Stimulated activated naive B cell treated with anti-CD40 and anti-IgM and Interleukin-4, amounts not matched to agents 10 μg/mL and 1 μg/mL and 100 μg/mL, for 72 hours (primary cell): ENCODE measurements at regions not wholly inside any gene's neighbourhood (a gene's known extent, or its start where the extent isn't known, plus 50 kb on each side); places are given as distances from the start of the nearest gene placed in this dataset.
"Not testable (repeated sequence)": the region's sequence is repeated elsewhere in the genome, so short reads cannot be mapped to it uniquely, and the experiment has no call there.

Experiments
- ATAC-seq, 2 donors: fragments of 150-1000 bp; cut with Tn5 transposase; replicated peaks; 2 replicates each; pipeline ENCODE4 v1.10.0; 2021; ENCODE audit warnings: moderate library complexity in 1 of 2
- DNase-seq: peaks from one replicate; pipeline ENCODE4 v3.0.0; 2021
- H3K27ac Mint-ChIP-seq: one replicate; pipeline ENCODE4 v1.8.0; 2022; ENCODE audit warnings: mild to moderate bottlenecking, mixed read lengths
- H3K27me3 Mint-ChIP-seq, 2 donors: one replicate each; pipeline ENCODE4 v1.8.0; 2022; ENCODE audit warnings: mixed read lengths in 2 of 2
- H3K36me3 Mint-ChIP-seq, 2 donors: one replicate each; pipeline ENCODE4 v1.8.0; 2022; ENCODE audit warnings: mixed read lengths in 2 of 2, mild to moderate bottlenecking in 1 of 2
- H3K4me1 Mint-ChIP-seq, 2 donors: one replicate each; pipeline ENCODE4 v1.8.0; 2022; ENCODE audit warnings: mixed read lengths in 2 of 2, mild to moderate bottlenecking in 1 of 2
- H3K4me3 Mint-ChIP-seq, 2 donors: one replicate each; pipeline ENCODE4 v1.8.0; 2022; ENCODE audit warnings: mild to moderate bottlenecking in 2 of 2, mixed read lengths in 2 of 2, moderate library complexity in 1 of 2
- H3K9me3 Mint-ChIP-seq, 2 donors: one replicate each; pipeline ENCODE4 v1.8.0; 2022; ENCODE audit warnings: mixed read lengths in 2 of 2, mild to moderate bottlenecking in 1 of 2

GRCh38 chr6:168865-169455, 123.3 kb upstream of the DUSP22 start:
- peaks cover 12 to 14% of the 10 kb centered on the region in 2 donors for H3K9me3 Mint-ChIP-seq
- peaks cover 6 to 7% of the 10 kb centered on the region in 2 donors for H3K36me3 Mint-ChIP-seq
- ATAC-seq (peak in 1 of 2 donors; percentile 33), DNase-seq (no peak)
- H3K4me3 Mint-ChIP-seq: no peak overlapping the region
- no peaks in the 10 kb centered on the region for H3K4me1 Mint-ChIP-seq
- H3K27ac Mint-ChIP-seq: no peak overlapping the region
- no peaks in the 10 kb centered on the region for H3K27me3 Mint-ChIP-seq

- Mint-ChIP-seq H3K27ac (no peak overlapping the region), H3K27me3 (peaks cover 8 to 10% of the 10 kb centered on the region in 2 donors), H3K9me3 (peaks cover 14 to 16% of the 10 kb centered on the region in 2 donors), H3K4me3 (no peak overlapping the region), H3K36me3 (peaks cover 6 to 14% of the 10 kb centered on the region in 2 donors), H3K4me1 (peaks cover 11 to 16% of the 10 kb centered on the region in 2 donors)
- no peak for ATAC-seq
- no peak for DNase-seq
These were observed 118.3 kb upstream of the DUSP22 start for GRCh38 chr6:174036-174435.

GRCh38 chr6:175680-176079, 116.6 kb upstream of the DUSP22 start:
- H3K27ac Mint-ChIP-seq: no peak overlapping the region
- peaks cover 14 to 16% of the 10 kb centered on the region in 2 donors for H3K9me3 Mint-ChIP-seq
- DNase-seq (no peak), ATAC-seq (no peak)
- no peak overlapping the region for H3K4me3 Mint-ChIP-seq
- H3K4me1 Mint-ChIP-seq: peaks cover 18 to 25% of the 10 kb centered on the region in 2 donors
- H3K36me3 Mint-ChIP-seq: peaks cover 6 to 14% of the 10 kb centered on the region in 2 donors
- peaks cover 8 to 10% of the 10 kb centered on the region in 2 donors for H3K27me3 Mint-ChIP-seq

GRCh38 chr6:176766-177165, 115.5 kb upstream of the DUSP22 start:
- ATAC-seq: no peak
- H3K9me3 Mint-ChIP-seq: peaks cover 10 to 13% of the 10 kb centered on the region in 2 donors

GRCh38 chr6:178119-178518, 114.2 kb upstream of the DUSP22 start:
- H3K4me1 Mint-ChIP-seq: peaks cover 29 to 41% of the 10 kb centered on the region in 2 donors
- H3K4me3 Mint-ChIP-seq: peak overlapping the region in 1 of 2 donors; percentile 2
- no peak for DNase-seq
- peaks cover 5 to 10% of the 10 kb centered on the region in 2 donors for H3K9me3 Mint-ChIP-seq
- H3K27me3 Mint-ChIP-seq: peaks cover 8 to 10% of the 10 kb centered on the region in 2 donors
- no peak overlapping the region for H3K27ac Mint-ChIP-seq
- H3K36me3 Mint-ChIP-seq: peaks cover under 1 to 7% of the 10 kb centered on the region in 2 donors
- no peak for ATAC-seq

More at GRCh38 chr6:176766-177165, 115.5 kb upstream of the DUSP22 start:
- H3K36me3 Mint-ChIP-seq: peaks cover 3 to 10% of the 10 kb centered on the region in 2 donors
- peaks cover 25 to 35% of the 10 kb centered on the region in 2 donors for H3K4me1 Mint-ChIP-seq
- peak overlapping the region; percentile 33 for H3K27ac Mint-ChIP-seq
- H3K27me3 Mint-ChIP-seq: peaks cover 8 to 10% of the 10 kb centered on the region in 2 donors
- H3K4me3 Mint-ChIP-seq: no peak overlapping the region
- DNase-seq: no peak

- ATAC-seq, H3K36me3 Mint-ChIP-seq, H3K4me3 Mint-ChIP-seq, H3K9me3 Mint-ChIP-seq, H3K27me3 Mint-ChIP-seq, DNase-seq, H3K27ac Mint-ChIP-seq: not testable (repeated sequence)
- H3K4me1 Mint-ChIP-seq: peaks cover 37 to 49% of the 10 kb centered on the region in 2 donors
These were observed 113.4 kb upstream of the DUSP22 start for GRCh38 chr6:178929-179328.

GRCh38 chr6:179340-179950, 112.8 kb upstream of the DUSP22 start:
- DNase-seq (no peak), ATAC-seq (no peak)
- Mint-ChIP-seq H3K9me3 (peaks cover 0 to 4% of the 10 kb centered on the region in 2 donors), H3K27me3 (peaks cover 8 to 10% of the 10 kb centered on the region in 2 donors), H3K36me3 (peaks cover 0 to 7% of the 10 kb centered on the region in 2 donors), H3K4me1 (peaks cover 42 to 54% of the 10 kb centered on the region in 2 donors), H3K4me3 (no peak overlapping the region), H3K27ac (no peak overlapping the region)

GRCh38 chr6:180091-180694, 112.1 kb upstream of the DUSP22 start:
- H3K27me3 Mint-ChIP-seq, H3K36me3 Mint-ChIP-seq, DNase-seq, H3K9me3 Mint-ChIP-seq, ATAC-seq, H3K27ac Mint-ChIP-seq: not testable (repeated sequence)
- Mint-ChIP-seq H3K4me3 (peak overlapping the region; percentile 19 to 61), H3K4me1 (peaks cover 48 to 62% of the 10 kb centered on the region in 2 donors)

GRCh38 chr6:181049-181654, 111.1 kb upstream of the DUSP22 start:
- H3K27ac Mint-ChIP-seq: no peak overlapping the region
- peak; percentile 49 to 52 for ATAC-seq

GRCh38 chr6:183668-184067, 108.6 kb upstream of the DUSP22 start:
- H3K36me3 Mint-ChIP-seq: no peaks in the 10 kb centered on the region
- peak overlapping the region; percentile 42 to 54 for H3K4me3 Mint-ChIP-seq
- peak; percentile 89 to 90 for ATAC-seq
- peak; percentile 69 for DNase-seq
- peaks cover under 1% of the 10 kb centered on the region in 2 donors for H3K27me3 Mint-ChIP-seq
- peaks cover 63 to 77% of the 10 kb centered on the region in 2 donors for H3K4me1 Mint-ChIP-seq
- H3K9me3 Mint-ChIP-seq: no peaks in the 10 kb centered on the region
- peak overlapping the region; percentile 33 for H3K27ac Mint-ChIP-seq

More at GRCh38 chr6:181049-181654, 111.1 kb upstream of the DUSP22 start:
- Mint-ChIP-seq H3K36me3 (peaks cover 0 to 7% of the 10 kb centered on the region in 2 donors), H3K4me3 (peak overlapping the region; percentile 53 to 61), H3K27me3 (peaks cover 8 to 10% of the 10 kb centered on the region in 2 donors), H3K4me1 (peaks cover 56 to 71% of the 10 kb centered on the region in 2 donors), H3K9me3 (peaks cover 0 to 4% of the 10 kb centered on the region in 2 donors)
- no peak for DNase-seq

- peak; percentile 18 to 27 for ATAC-seq
- Mint-ChIP-seq H3K9me3 (no peaks in the 10 kb centered on the region), H3K4me3 (peak overlapping the region; percentile 42 to 49), H3K36me3 (no peaks in the 10 kb centered on the region), H3K27ac (peak overlapping the region; percentile 56), H3K27me3 (no peaks in the 10 kb centered on the region), H3K4me1 (peaks cover 69 to 83% of the 10 kb centered on the region in 2 donors)
- no peak for DNase-seq
These were observed 108.1 kb upstream of the DUSP22 start for GRCh38 chr6:184161-184700.

GRCh38 chr6:186340-186965, 105.8 kb upstream of the DUSP22 start:
- no peak for DNase-seq
- Mint-ChIP-seq H3K4me1 (peaks cover 73 to 88% of the 10 kb centered on the region in 2 donors), H3K27ac (peak overlapping the region; percentile 39), H3K36me3 (no peaks in the 10 kb centered on the region), H3K9me3 (no peaks in the 10 kb centered on the region), H3K27me3 (no peaks in the 10 kb centered on the region), H3K4me3 (peak overlapping the region in 1 of 2 donors; percentile 3)
- ATAC-seq: no peak

- H3K27ac Mint-ChIP-seq: peak overlapping the region; percentile 56
- ATAC-seq (no peak), DNase-seq (no peak)
- H3K36me3 Mint-ChIP-seq: no peaks in the 10 kb centered on the region
- no peaks in the 10 kb centered on the region for H3K27me3 Mint-ChIP-seq
- H3K9me3 Mint-ChIP-seq: no peaks in the 10 kb centered on the region
- peaks cover 76 to 93% of the 10 kb centered on the region in 2 donors for H3K4me1 Mint-ChIP-seq
- H3K4me3 Mint-ChIP-seq: peak overlapping the region in 1 of 2 donors; percentile 5
These were observed 105.0 kb upstream of the DUSP22 start for GRCh38 chr6:187210-187861.
